GM21367 (cell line): ENCODE measurements at regions not wholly inside any gene's neighbourhood (a gene's known extent, or its start where the extent isn't known, plus 50 kb on each side); places are given as distances from the start of the nearest gene placed in this dataset.

Experiments
- ATAC-seq: cut with Tn5 transposase; IDR thresholded peaks from one replicate; pipeline ENCODE4 v1.9.1; 2021; ENCODE audit not compliant: unreplicated experiment

GRCh38 chr13:91196958-91197357 is 150.5 kb upstream of the MIR17HG start:
- no peak for ATAC-seq

DNA sequence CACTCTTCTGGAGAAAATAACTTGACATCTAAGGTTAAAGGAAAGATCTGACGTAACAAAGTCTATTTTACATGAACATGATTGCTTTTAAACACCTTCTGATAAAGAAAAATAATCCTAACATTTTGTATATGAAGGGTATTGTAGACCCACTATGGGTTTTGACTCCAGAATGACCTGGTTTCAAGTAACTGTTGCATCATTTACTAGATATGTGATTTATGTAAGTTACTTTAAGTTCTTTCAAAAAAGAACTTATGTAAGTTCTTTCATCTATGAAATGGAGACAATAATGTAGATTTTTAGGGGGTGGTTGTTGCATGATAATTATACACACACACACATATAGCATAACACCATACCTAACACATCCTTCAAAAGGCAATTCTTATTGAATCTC is 147.6 kb upstream of the MIR17HG start:
- ATAC-seq: no peak

DNA sequence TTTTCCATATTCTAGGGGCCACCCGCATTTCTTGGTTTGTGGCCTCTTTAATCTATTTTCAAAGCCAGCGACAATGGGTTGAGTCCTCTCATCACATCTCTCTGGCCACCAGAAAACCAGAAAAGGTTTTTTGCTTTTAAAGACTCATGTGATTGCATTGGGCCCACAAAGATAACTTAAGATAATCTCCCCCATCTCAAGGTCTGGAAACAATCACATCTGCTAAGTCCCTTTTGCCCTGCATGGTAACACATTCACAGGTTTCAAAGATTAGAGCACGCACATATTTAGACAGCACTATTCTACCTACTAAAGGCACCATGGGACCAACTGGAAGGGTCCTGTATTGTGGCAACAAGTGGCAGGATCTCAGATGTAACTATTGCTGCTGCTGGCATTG is 147.0 kb upstream of the MIR17HG start:
- ATAC-seq: no peak

- no peak for ATAC-seq
Measured at GRCh38 chr13:91203430-91203829, 144.1 kb upstream of the MIR17HG start.

DNA sequence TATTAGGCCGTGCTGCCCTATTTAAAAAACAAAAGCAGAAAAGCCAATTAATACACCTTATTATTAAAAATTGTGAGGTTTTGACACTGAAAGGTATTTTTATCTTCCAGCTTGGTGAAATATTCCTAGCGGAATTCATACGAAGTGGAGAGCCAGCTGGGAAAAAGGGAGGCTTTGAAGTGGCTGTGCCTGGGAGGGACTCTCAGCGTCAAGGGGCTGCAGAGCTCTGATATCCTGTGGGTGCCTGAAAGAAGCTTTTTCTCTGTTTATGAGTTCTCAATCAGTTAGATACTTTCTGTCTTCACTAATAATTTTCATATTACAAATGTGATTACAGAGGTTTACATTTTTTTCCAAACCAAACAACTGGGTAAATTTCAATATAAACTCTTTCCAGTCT is 140.2 kb upstream of the MIR17HG start:
- ATAC-seq: no peak

DNA sequence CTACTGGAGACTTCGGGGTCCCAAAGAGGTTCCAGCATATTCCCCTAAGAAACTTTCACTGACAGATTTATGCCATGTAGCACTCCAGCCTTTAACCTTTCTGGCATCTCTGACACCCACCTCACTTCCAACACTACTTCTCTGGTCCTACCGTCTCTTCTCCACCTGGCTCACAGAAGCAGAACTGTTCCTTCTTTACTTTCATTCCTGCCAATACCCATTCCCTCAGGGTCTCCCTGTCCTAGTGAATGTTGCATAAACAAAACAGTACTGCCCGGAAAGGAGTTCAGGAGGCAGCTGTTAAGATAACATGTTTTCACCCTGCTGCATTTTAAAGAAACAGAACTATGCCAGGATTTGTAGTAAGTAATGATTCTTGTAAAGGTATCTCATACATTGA is 136.0 kb upstream of the MIR17HG start:
- ATAC-seq: no peak

DNA sequence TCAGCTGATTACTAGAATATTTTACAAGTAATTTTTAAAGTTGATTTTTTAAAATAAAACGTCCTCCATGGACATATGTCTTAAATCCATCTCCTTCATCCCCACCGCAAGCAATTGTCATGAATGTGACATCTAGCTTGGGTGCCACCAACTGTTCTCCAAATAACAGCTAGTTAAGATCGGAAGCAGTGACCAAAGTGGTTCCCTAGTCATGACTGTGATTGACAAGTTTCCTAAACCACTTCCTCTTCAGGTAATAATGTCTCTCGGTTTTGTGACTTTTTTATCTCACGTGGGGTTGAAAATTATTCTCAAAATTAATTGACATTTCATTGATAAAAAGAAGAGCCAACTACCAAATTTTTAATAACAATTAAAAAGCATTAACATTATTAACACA is 135.3 kb upstream of the MIR17HG start:
- no peak for ATAC-seq

GRCh38 chr13:91214031-91214430 is 133.5 kb upstream of the MIR17HG start:
- no peak for ATAC-seq

DNA sequence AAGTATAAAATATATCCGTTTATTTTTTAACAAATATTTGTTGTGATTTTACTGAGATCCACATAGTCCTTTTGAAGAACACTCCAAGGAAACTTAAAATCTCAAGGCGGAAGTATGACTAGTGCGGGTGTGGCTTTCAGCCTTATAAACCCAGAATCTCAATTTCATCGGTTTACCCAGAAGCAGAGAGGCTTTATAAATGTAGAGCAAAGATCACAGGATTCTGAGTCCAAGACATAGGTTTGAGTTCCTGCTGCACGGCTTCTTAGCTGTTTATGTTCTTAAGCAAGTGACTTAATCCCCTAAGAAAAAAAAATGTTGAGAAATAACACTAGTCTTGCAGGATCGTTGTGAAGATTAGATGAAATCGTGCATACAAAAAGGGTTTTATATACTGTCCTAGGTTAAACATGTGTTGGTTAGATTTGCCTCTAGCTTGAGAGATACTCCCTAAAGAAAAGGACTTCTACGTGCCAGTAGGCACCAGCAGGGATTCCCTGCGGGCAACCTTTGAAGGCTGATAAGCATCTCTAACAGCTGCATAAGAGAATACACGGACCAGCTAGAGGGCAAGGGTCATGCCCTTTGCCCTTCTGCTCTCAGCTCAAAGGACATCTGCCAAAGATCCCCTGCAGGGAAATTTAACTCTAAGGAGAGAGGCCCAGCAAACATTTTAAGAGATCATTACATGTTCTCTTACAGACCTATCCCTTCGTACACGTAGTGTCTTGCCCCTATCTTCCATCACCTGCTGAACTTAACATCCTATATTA is 130.4 kb upstream of the MIR17HG start:
- ATAC-seq: no peak

DNA sequence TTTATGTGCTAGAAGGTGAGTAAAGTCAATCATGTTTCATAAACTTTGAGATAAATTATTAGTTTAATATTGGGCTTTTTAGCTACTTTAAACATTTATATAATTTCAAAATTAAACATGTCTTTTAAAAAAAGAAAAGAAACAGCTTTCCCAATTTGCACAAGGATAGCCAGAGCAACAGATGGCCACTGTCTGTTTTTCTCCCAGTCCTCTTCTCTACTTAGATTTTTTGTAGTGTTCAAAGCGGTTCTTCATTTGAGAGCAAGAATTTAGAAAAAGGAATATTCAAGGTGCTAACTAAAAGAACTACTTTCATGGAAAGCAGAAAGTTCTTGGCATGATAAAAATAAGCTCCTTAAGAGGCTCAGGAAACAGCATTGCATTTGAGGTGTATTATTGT is 128.3 kb upstream of the MIR17HG start:
- ATAC-seq: no peak

- ATAC-seq: no peak
Measured at GRCh38 chr13:91220872-91221271, 126.6 kb upstream of the MIR17HG start.

GRCh38 chr13:91228108-91228507 is 119.4 kb upstream of the MIR17HG start:
- no peak for ATAC-seq

- ATAC-seq: no peak
Measured at GRCh38 chr13:91228940-91229339, 118.5 kb upstream of the MIR17HG start.

- ATAC-seq: no peak
Measured at GRCh38 chr13:91232716-91233115, 114.8 kb upstream of the MIR17HG start.

GRCh38 chr13:91233291-91233690 is 114.2 kb upstream of the MIR17HG start:
- no peak for ATAC-seq

- no peak for ATAC-seq
Measured at GRCh38 chr13:91236182-91236581, 111.3 kb upstream of the MIR17HG start.

GRCh38 chr13:91236921-91237320 is 110.6 kb upstream of the MIR17HG start:
- no peak for ATAC-seq

GRCh38 chr13:91238036-91238435 is 109.5 kb upstream of the MIR17HG start:
- no peak for ATAC-seq

DNA sequence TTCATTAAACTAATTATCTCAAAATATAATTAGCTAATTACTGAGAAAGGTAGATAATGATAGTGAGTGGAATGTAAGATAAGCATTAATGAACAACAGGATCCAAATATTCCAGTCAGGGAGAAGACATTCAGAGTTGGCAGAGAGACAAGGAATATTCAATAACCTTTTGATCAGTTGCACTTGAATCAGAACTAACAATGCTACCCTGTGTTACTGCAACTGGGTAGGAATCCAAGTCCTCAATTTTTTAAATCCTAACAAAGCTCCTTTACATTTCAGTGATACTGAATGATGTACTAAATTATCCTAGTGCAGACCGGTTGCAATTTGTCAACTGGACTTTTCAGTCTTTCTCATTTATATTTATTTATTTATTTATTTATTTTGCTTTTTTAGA is 107.1 kb upstream of the MIR17HG start:
- ATAC-seq: no peak

DNA sequence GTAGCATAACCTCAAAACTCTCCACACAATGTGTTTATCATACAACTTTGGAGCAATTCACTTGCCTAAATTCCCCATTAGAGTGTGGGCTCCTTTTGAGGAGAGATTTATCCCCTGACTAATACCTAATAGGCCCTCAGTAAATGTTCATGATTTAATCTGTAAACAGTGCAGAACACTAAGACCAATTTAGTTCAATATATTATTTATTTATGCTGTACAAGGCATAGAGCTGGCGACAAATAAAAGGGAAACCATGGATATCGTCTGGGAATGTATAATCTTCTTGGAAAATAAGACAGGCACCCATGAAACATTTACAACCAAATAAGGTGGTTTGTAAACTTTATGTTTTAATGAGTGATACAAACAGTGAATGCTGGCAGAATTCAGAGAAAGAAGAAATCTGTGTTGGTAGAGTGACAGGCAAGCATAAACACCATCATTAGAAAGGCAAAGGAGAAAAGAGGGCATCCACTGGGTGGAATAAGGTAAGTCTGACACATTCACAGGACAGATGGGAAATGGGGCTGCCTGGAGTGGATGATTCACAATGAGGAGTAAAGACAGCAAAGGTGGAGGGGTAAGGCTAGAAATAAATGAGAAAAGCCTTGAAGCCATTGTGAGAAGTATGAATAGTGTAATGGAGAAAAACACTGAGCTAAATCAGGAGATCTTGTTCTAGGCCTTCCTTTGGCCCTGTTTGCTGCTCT is 106.1 kb upstream of the MIR17HG start:
- ATAC-seq: no peak

- ATAC-seq: no peak
Measured at GRCh38 chr13:91242652-91243051, 104.8 kb upstream of the MIR17HG start.

GRCh38 chr13:91245288-91245687 is 102.2 kb upstream of the MIR17HG start:
- no peak for ATAC-seq

- no peak for ATAC-seq
Measured at GRCh38 chr13:91247768-91248167, 99.7 kb upstream of the MIR17HG start.
